B cell (primary cell): ENCODE measurements at regions not wholly inside any gene's neighbourhood (a gene's known extent, or its start where the extent isn't known, plus 50 kb on each side); places are given as distances from the start of the nearest gene placed in this dataset.

Experiments used
- ATAC-seq: fragments of 200-7000 bp; cut with Tn5 transposase; one replicate; pipeline ENCODE4 v1.10.0; 2021; ENCODE audit warnings: low read depth, mild to moderate bottlenecking, moderate number of reproducible peaks, moderate library complexity
- CTCF ChIA-PET: fragments of 350-600 bp; sonication (Branson Sonifier 250); formaldehyde crosslinking; loops from one replicate; lab custom pipeline; 2021; ENCODE audit warnings: antibody characterized with exemption, inconsistent platforms; lab: Charles Lee
- POLR2A ChIA-PET: fragments of 350-600 bp; sonication (Branson Sonifier 250); formaldehyde crosslinking; loops from one replicate; lab custom pipeline; 2021; ENCODE audit warnings: antibody characterized with exemption; lab: Charles Lee
- DNase-seq: peaks from one replicate; pipeline ENCODE4 v3.0.0; 2013
- H2AFZ ChIP-seq: 2 replicates; pipeline ENCODE4 v1.6.1; 2012; ENCODE audit warnings: mild to moderate bottlenecking, low read depth, low read length; ENCODE audit not compliant: insufficient read depth, poor library complexity, severe bottlenecking
- H3K27ac ChIP-seq, 2 donors: 1 replicate in 1 of 2; 2 replicates in 1 of 2; pipeline ENCODE4 v1.5.1; 2012 to 2013; ENCODE audit warnings: low read length in 2 of 2, mild to moderate bottlenecking in 2 of 2, moderate library complexity in 1 of 2
- H3K27me3 ChIP-seq, 4 experiments: fragments of 200-600 bp in 1 of 4; sonication (generic) in 1 of 4; replicated peaks in 1 of 4; 1 replicate in 2 of 4; 2 replicates in 2 of 4; pipeline versions ENCODE4 v1.6.1 to v1.7.0; 2013 to 2016; ENCODE audit warnings: low read length in 3 of 4, mild to moderate bottlenecking in 2 of 4, mixed read lengths in 1 of 4, moderate library complexity in 1 of 4; ENCODE audit not compliant: insufficient read depth in 4 of 4, control insufficient read depth in 3 of 4; ENCODE audit errors: control extremely low read depth in 1 of 4
- H3K36me3 ChIP-seq, 2 experiments: replicated peaks in 1 of 2; 1 replicate in 1 of 2; 2 replicates in 1 of 2; pipeline versions ENCODE4 v1.6.1 to v1.7.1; 2013; ENCODE audit warnings: low read length in 1 of 2; ENCODE audit not compliant: insufficient read depth in 2 of 2, control insufficient read depth in 1 of 2; ENCODE audit errors: control extremely low read depth in 1 of 2, extremely low read depth in 1 of 2
- H3K4me1 ChIP-seq, 2 donors: fragments of 200-600 bp in 1 of 2; sonication (generic) in 1 of 2; 1 replicate in 1 of 2; 2 replicates in 1 of 2; pipeline versions ENCODE4 v1.5.1 to v1.6.1; 2013 to 2017; ENCODE audit warnings: low read length in 2 of 2; ENCODE audit not compliant: control insufficient read depth in 2 of 2, insufficient read depth in 2 of 2
- H3K4me2 ChIP-seq: replicated peaks from 2 replicates; pipeline ENCODE3; 2012; ENCODE audit warnings: mild to moderate bottlenecking, low read depth, low read length; ENCODE audit not compliant: poor library complexity, severe bottlenecking
- H3K4me3 ChIP-seq, 5 experiments: fragments of 200-600 bp in 1 of 5; sonication (generic) in 1 of 5; 1 replicate in 3 of 5; 2 replicates in 2 of 5; pipeline versions ENCODE4 v1.5.1 to v1.7.0; 2011 to 2016; ENCODE audit warnings: low read length in 4 of 5, mild to moderate bottlenecking in 4 of 5, low read depth in 2 of 5, control low read depth in 1 of 5, moderate library complexity in 1 of 5; ENCODE audit not compliant: insufficient read depth in 1 of 5; ENCODE audit errors: control extremely low read depth in 1 of 5, extremely low read depth in 1 of 5
- H3K79me2 ChIP-seq: fragments of 200-600 bp; sonication (generic); one replicate; pipeline ENCODE4 v1.6.0; 2016; ENCODE audit warnings: low read length; ENCODE audit not compliant: control insufficient read depth, insufficient read depth
- H3K9ac ChIP-seq: fragments of 200-600 bp; sonication (generic); 2 replicates; pipeline ENCODE4 v1.6.1; 2017; ENCODE audit warnings: mild to moderate bottlenecking, low read length, moderate library complexity
- H3K9me3 ChIP-seq, 3 donors: one replicate each; pipeline versions ENCODE4 v1.6.1 to v1.7.1; 2013; ENCODE audit warnings: low read length in 2 of 3; ENCODE audit not compliant: control insufficient read depth in 2 of 3, insufficient read depth in 1 of 3; ENCODE audit errors: control extremely low read depth in 1 of 3
- H4K20me1 ChIP-seq: 2 replicates; pipeline ENCODE4 v1.6.0; 2012; ENCODE audit warnings: mild to moderate bottlenecking, low read length; ENCODE audit not compliant: insufficient read depth, control insufficient read depth, poor library complexity, severe bottlenecking
- H3K27ac Mint-ChIP-seq: one replicate; pipeline ENCODE4 v1.8.0; 2021; ENCODE audit warnings: mixed read lengths
- H3K27me3 Mint-ChIP-seq: one replicate; pipeline ENCODE4 v1.8.0; 2021; ENCODE audit warnings: mixed read lengths
- H3K4me1 Mint-ChIP-seq: one replicate; pipeline ENCODE4 v1.8.0; 2021; ENCODE audit warnings: mixed read lengths
- H3K4me3 Mint-ChIP-seq: one replicate; pipeline ENCODE4 v1.8.0; 2021; ENCODE audit warnings: mixed read lengths
- H3K9me3 Mint-ChIP-seq: one replicate; pipeline ENCODE4 v1.8.0; 2022; ENCODE audit warnings: mixed read lengths; ENCODE audit not compliant: insufficient read depth
- EZH2 ChIP-seq: IDR thresholded peaks from 2 replicates; pipeline ENCODE4 v1.6.1; 2012; ENCODE audit warnings: borderline replicate concordance, low read depth, mild to moderate bottlenecking, moderate library complexity, low read length; ENCODE audit not compliant: insufficient read depth, poor library complexity, severe bottlenecking
- WGBS: methylation state at CpG from one replicate; pipeline ENCODE4 v1.1.5; 2013; ENCODE audit warnings: missing lambda C conversion rate; ENCODE audit not compliant: insufficient coverage; 5-methylcytosine and 5-hydroxymethylcytosine counted together
- intact Hi-C: fragments of 100-400 bp; cut with micrococcal nuclease; formaldehyde crosslinking; loops from one replicate; pipeline ENCODE4 v1.10.0; 2022
- TF ChIP-seq, protein P1 (sequence below): fragments of 200-600 bp; IDR thresholded peaks from one replicate; pipeline ENCODE4 v1.8.0; 2022; ENCODE audit warnings: antibody characterized with exemption, mild to moderate bottlenecking

DNA sequence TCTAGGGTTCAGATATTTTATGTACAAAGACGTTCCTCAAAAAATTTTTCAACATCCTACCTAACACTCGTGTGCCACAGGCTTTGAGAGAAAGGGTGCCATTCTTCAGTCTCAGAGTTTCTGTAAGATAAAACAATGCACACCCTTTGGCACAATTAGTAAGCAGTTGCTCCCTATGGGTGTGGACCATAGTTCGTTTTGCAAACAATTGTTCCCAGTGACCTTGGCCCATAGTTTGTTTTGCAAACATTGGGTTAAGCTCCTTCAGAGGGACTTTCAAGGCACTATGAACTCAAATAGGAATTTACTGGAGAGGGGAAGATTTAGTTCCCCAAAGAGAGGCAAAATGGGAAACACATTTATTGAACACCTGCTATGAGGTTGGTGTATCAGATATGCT lies 220.3 kb upstream of the CA10 start:
- DNase-seq: no peak
- Mint-ChIP-seq H3K4me3 (no peak overlapping the region), H3K9me3 (peaks cover under 1% of the 10 kb centered on the region), H3K27me3 (no peaks in the 10 kb centered on the region), H3K4me1 (no peaks in the 10 kb centered on the region), H3K27ac (no peak overlapping the region)
- no peak for ATAC-seq
- H3K4me3 ChIP-seq: no peak overlapping the region
- H3K79me2 ChIP-seq: no peaks in the 10 kb centered on the region
- no peaks in the 10 kb centered on the region for H4K20me1 ChIP-seq
- POLR2A ChIA-PET: no interaction called here
- peaks cover 0 to 5% (median 0%) of the 10 kb centered on the region in 3 donors for H3K9me3 ChIP-seq
- 83% methylated on average over 1 of the region's 3 CpGs for WGBS
- no peak overlapping the region for H2AFZ ChIP-seq
- intact Hi-C loops: no loop called here
- no peaks in the 10 kb centered on the region for H3K4me1 ChIP-seq
- CTCF ChIA-PET: no interaction called here
- H3K9ac ChIP-seq: no peak overlapping the region
- no peaks in the 10 kb centered on the region for H3K27me3 ChIP-seq
- no peak overlapping the region for H3K4me2 ChIP-seq
- no peak overlapping the region for H3K27ac ChIP-seq
- no peak for TF ChIP-seq EZH2
- TF ChIP-seq, protein P1, sequence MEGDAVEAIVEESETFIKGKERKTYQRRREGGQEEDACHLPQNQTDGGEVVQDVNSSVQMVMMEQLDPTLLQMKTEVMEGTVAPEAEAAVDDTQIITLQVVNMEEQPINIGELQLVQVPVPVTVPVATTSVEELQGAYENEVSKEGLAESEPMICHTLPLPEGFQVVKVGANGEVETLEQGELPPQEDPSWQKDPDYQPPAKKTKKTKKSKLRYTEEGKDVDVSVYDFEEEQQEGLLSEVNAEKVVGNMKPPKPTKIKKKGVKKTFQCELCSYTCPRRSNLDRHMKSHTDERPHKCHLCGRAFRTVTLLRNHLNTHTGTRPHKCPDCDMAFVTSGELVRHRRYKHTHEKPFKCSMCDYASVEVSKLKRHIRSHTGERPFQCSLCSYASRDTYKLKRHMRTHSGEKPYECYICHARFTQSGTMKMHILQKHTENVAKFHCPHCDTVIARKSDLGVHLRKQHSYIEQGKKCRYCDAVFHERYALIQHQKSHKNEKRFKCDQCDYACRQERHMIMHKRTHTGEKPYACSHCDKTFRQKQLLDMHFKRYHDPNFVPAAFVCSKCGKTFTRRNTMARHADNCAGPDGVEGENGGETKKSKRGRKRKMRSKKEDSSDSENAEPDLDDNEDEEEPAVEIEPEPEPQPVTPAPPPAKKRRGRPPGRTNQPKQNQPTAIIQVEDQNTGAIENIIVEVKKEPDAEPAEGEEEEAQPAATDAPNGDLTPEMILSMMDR: no peak
- no peaks in the 10 kb centered on the region for H3K36me3 ChIP-seq

GRCh38 chr17:52376137-52376536 lies 217.6 kb upstream of the CA10 start:
- no peaks in the 10 kb centered on the region for H3K79me2 ChIP-seq

More at GRCh38 chr17:52376137-52376536, 217.6 kb upstream of the CA10 start:
- Mint-ChIP-seq H3K9me3 (no peaks in the 10 kb centered on the region), H3K27me3 (no peaks in the 10 kb centered on the region), H3K4me1 (no peaks in the 10 kb centered on the region), H3K4me3 (no peak overlapping the region), H3K27ac (no peak overlapping the region)
- H3K4me1 ChIP-seq: no peaks in the 10 kb centered on the region
- intact Hi-C loops: no loop called here
- H3K4me3 ChIP-seq: no peak overlapping the region
- H3K27me3 ChIP-seq: no peaks in the 10 kb centered on the region
- peaks cover 0 to 5% (median 0%) of the 10 kb centered on the region in 3 donors for H3K9me3 ChIP-seq
- TF ChIP-seq, protein P1: no peak
- no peak for TF ChIP-seq EZH2
- H3K9ac ChIP-seq: no peak overlapping the region
- no peaks in the 10 kb centered on the region for H3K36me3 ChIP-seq
- DNase-seq (no peak), ATAC-seq (no peak)
- H3K4me2 ChIP-seq: no peak overlapping the region
- no peaks in the 10 kb centered on the region for H4K20me1 ChIP-seq
- no peak overlapping the region for H2AFZ ChIP-seq
- CTCF ChIA-PET: no interaction called here
- WGBS: 65% methylated on average over 2 of the region's 3 CpGs
- POLR2A ChIA-PET: no interaction called here
- H3K27ac ChIP-seq: no peak overlapping the region
